ENCODE measurements at regions not wholly inside any gene's neighbourhood (a gene's known extent, or its start where the extent isn't known, plus 50 kb on each side); places are given as distances from the start of the nearest gene placed in this dataset.

DNA sequence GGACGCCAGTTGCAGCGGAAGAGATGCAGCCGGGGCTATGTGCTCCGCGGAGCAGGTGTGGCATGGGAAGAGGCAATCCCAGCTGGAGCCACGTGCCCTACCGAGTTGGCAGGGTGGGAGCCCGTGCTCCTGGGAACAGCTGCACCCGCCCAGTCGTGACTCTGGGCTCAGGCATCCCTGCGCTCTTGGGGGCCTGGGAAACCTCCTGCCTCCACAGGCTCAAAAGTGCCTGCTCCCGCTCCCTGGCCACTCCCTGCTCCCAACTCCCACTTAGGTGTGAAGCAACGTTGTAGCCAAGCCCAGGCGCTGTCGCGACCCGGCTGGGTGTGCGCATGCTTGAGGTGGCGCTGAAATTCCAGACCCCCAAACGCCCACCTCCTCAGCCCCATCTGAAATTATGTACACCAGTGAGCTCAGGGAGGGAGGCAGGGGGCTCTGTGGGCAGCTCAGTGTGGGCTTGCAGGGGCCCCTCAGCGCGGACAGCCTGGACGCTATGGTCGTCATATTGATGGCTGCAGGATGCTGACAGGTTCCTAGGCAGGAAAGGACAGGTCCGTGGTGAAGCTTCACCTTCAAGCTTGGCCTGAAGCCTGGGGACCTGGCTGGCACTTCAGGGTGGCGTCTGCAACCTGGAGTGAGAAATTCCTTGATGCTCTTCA, 429.9 kb downstream of the SLITRK1 start:
- intact Hi-C loops (cut with micrococcal nuclease), result no loop called here
- H3K4ac ChIP-seq (ENCODE audit: low read depth, low read length), result no peak overlapping the region
- H3K23ac ChIP-seq (ENCODE audit: low read depth, low read length), result no peak overlapping the region
- no peak overlapping the region for H3K9ac ChIP-seq (ENCODE audit: low read depth, low read length)
- no peaks in the 10 kb centered on the region for H4K20me1 ChIP-seq (ENCODE audit: insufficient read depth, low read length)
- ChIA-PET CTCF (no interaction called here), POLR2A (ENCODE audit: unreplicated experiment) (no interaction called here)
- H2AFZ ChIP-seq (replicated peaks; ENCODE audit: low read length, poor library complexity), result no peak overlapping the region
- H3K18ac ChIP-seq (ENCODE audit: low read depth, low read length), result no peak overlapping the region
- no peak overlapping the region for H3K4me3 ChIP-seq (ENCODE audit: insufficient read depth, low read depth, low read length)
- H3K79me1 ChIP-seq (ENCODE audit: low read depth in 1 of 2, low read length in 2 of 2), result no peaks in the 10 kb centered on the region
- no peak overlapping the region for H2BK120ac ChIP-seq (ENCODE audit: low read depth, low read length)
- no peak overlapping the region for H3K4me2 ChIP-seq (ENCODE audit: low read depth, low read length)
- H2AK5ac ChIP-seq (ENCODE audit: low read depth, low read length), result no peak overlapping the region
- ATAC-seq (ENCODE audit: low read depth), result no peak
- in situ Hi-C loops (cut with MboI; ENCODE audit: low sequenced_read_pairs), result no loop called here
- 88% methylated on average over 9 of the region's 26 CpGs; no CpG with 5 or more reads in 1 of the 2 experiments for WGBS, 2 experiments (ENCODE audit: extremely low coverage in 2 of 2, insufficient read length in 1 of 2)
- TF ChIP-seq SMC3 (IDR thresholded peaks at IDR 0.05; ENCODE audit: low read depth, low read length), result no peak
- TF ChIP-seq, protein P1, sequence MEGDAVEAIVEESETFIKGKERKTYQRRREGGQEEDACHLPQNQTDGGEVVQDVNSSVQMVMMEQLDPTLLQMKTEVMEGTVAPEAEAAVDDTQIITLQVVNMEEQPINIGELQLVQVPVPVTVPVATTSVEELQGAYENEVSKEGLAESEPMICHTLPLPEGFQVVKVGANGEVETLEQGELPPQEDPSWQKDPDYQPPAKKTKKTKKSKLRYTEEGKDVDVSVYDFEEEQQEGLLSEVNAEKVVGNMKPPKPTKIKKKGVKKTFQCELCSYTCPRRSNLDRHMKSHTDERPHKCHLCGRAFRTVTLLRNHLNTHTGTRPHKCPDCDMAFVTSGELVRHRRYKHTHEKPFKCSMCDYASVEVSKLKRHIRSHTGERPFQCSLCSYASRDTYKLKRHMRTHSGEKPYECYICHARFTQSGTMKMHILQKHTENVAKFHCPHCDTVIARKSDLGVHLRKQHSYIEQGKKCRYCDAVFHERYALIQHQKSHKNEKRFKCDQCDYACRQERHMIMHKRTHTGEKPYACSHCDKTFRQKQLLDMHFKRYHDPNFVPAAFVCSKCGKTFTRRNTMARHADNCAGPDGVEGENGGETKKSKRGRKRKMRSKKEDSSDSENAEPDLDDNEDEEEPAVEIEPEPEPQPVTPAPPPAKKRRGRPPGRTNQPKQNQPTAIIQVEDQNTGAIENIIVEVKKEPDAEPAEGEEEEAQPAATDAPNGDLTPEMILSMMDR (conservative IDR thresholded peaks at IDR 0.05; ENCODE audit: low read depth, low read length), result no peak
- TF ChIP-seq, protein P2, sequence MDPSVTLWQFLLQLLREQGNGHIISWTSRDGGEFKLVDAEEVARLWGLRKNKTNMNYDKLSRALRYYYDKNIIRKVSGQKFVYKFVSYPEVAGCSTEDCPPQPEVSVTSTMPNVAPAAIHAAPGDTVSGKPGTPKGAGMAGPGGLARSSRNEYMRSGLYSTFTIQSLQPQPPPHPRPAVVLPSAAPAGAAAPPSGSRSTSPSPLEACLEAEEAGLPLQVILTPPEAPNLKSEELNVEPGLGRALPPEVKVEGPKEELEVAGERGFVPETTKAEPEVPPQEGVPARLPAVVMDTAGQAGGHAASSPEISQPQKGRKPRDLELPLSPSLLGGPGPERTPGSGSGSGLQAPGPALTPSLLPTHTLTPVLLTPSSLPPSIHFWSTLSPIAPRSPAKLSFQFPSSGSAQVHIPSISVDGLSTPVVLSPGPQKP (IDR thresholded peaks at IDR 0.05; ENCODE audit: borderline replicate concordance, low read depth, low read length), result no peak
- TF ChIP-seq, protein P3, sequence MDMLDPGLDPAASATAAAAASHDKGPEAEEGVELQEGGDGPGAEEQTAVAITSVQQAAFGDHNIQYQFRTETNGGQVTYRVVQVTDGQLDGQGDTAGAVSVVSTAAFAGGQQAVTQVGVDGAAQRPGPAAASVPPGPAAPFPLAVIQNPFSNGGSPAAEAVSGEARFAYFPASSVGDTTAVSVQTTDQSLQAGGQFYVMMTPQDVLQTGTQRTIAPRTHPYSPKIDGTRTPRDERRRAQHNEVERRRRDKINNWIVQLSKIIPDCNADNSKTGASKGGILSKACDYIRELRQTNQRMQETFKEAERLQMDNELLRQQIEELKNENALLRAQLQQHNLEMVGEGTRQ (IDR thresholded peaks at IDR 0.05; ENCODE audit: low read depth, low read length), result no peak
- no peak for TF ChIP-seq POLR2A (IDR thresholded peaks at IDR 0.05; ENCODE audit: low read depth, low read length)
- no peak for TF ChIP-seq RFX5 (IDR thresholded peaks at IDR 0.05; ENCODE audit: low read depth, low read length)
- no peak for TF ChIP-seq MXI1 (IDR thresholded peaks at IDR 0.05; ENCODE audit: borderline replicate concordance, low read depth, low read length)
- no peak for TF ChIP-seq RCOR1 (IDR thresholded peaks at IDR 0.05; ENCODE audit: insufficient replicate concordance, low read length)
- TF ChIP-seq MAZ (IDR thresholded peaks at IDR 0.05; ENCODE audit: borderline replicate concordance, low read depth, low read length), result no peak
- TF ChIP-seq CEBPB (IDR thresholded peaks at IDR 0.05; ENCODE audit: low read depth, low read length), result no peak
- TF ChIP-seq BHLHE40 (IDR thresholded peaks at IDR 0.05; ENCODE audit: low read depth, low read length), result no peak
- TF ChIP-seq RAD21 (IDR thresholded peaks at IDR 0.05; ENCODE audit: low read length), result no peak
- no peak for TF ChIP-seq NFE2L2 (IDR thresholded peaks at IDR 0.05; ENCODE audit: low read depth, low read length)
- H2BK5ac ChIP-seq (ENCODE audit: low read depth, low read length, poor library complexity, severe bottlenecking), result no peak overlapping the region
- no peak for DNase-seq
- no peak overlapping the region for H3K27ac ChIP-seq (ENCODE audit: insufficient read depth, low read length)
- peaks cover 3% of the 10 kb centered on the region; the same call in 1 of the 2 replicates for H3K9me3 ChIP-seq (ENCODE audit: control insufficient read depth, insufficient read depth, low read length)
- H3K9me1 ChIP-seq (ENCODE audit: insufficient read depth, low read length), result peaks cover 3% of the 10 kb centered on the region; the same call in 1 of the 2 replicates
- no peak overlapping the region for H3K56ac ChIP-seq (ENCODE audit: extremely low read depth, insufficient read depth, low read length)
- H3K27me3 ChIP-seq (ENCODE audit: control insufficient read depth, insufficient read depth, low read length), result no peaks in the 10 kb centered on the region
- BruUV-seq (replicated peaks), result no TSS peak
- H3K14ac ChIP-seq (replicated peaks; ENCODE audit: low read depth, low read length), result no peak overlapping the region
- no peak overlapping the region for H4K8ac ChIP-seq (ENCODE audit: low read depth in 2 of 2, low read length in 2 of 2)
- H2BK15ac ChIP-seq (ENCODE audit: low read depth, low read length), result no peak overlapping the region
- H4K91ac ChIP-seq (ENCODE audit: insufficient read depth, low read depth, low read length), result no peak overlapping the region
- no peak overlapping the region for H4K5ac ChIP-seq (ENCODE audit: low read depth, low read length)
- H3K36me3 ChIP-seq (ENCODE audit: control insufficient read depth, insufficient read depth, low read length), result no peaks in the 10 kb centered on the region
- H2AK9ac ChIP-seq (replicated peaks; ENCODE audit: low read depth, low read length, poor library complexity), result peak overlapping the region; percentile 50
- dilution Hi-C loops (cut with HindIII; ENCODE audit: low sequenced_read_pairs, unreplicated experiment), result no loop called here
- no peaks in the 10 kb centered on the region for H3K4me1 ChIP-seq (ENCODE audit: control insufficient read depth, insufficient read depth, low read length)
- H2BK20ac ChIP-seq (ENCODE audit: low read depth, low read length), result no peak overlapping the region

Measured in IMR-90 (cell line).